Neural progenitor cell (in vitro differentiated cells): ENCODE measurements at regions not wholly inside any gene's neighbourhood (a gene's known extent, or its start where the extent isn't known, plus 50 kb on each side); places are given as distances from the start of the nearest gene placed in this dataset.

Source experiments
- DNase-seq: peaks from one replicate; pipeline ENCODE4 v3.0.0-alpha.2; 2016; ENCODE audit warnings: low spot score
- H2AFZ ChIP-seq: fragments of 200-600 bp; sonication (generic); replicated peaks from 2 replicates; pipeline ENCODE4 v1.6.1; 2016; ENCODE audit warnings: antibody characterized with exemption
- H3F3A ChIP-seq: fragments of 200-600 bp; sonication (generic); 2 replicates; pipeline ENCODE4 v1.6.1; 2016; ENCODE audit warnings: antibody characterized with exemption, low read depth
- H3K27ac ChIP-seq: fragments of 200-600 bp; sonication (generic); 2 replicates; pipeline ENCODE4 v1.5.1; 2016; ENCODE audit warnings: mild to moderate bottlenecking
- H3K27me3 ChIP-seq: fragments of 200-600 bp; sonication (generic); 2 replicates; pipeline ENCODE4 v1.6.1; 2016; ENCODE audit warnings: mild to moderate bottlenecking, moderate library complexity
- H3K36me3 ChIP-seq: fragments of 200-600 bp; sonication (generic); 2 replicates; pipeline ENCODE4 v1.5.1; 2016
- H3K4me1 ChIP-seq: fragments of 200-600 bp; sonication (generic); 2 replicates; pipeline ENCODE4 v1.6.1; 2016; ENCODE audit warnings: mixed run types
- H3K4me2 ChIP-seq: fragments of 200-600 bp; sonication (generic); 2 replicates; pipeline ENCODE4 v1.6.1; 2016
- H3K4me3 ChIP-seq: fragments of 200-600 bp; sonication (generic); 2 replicates; pipeline ENCODE4 v1.5.1; 2016
- H3K79me2 ChIP-seq: fragments of 200-600 bp; sonication (generic); 2 replicates; pipeline ENCODE4 v1.6.1; 2016; ENCODE audit warnings: low read depth
- H3K9ac ChIP-seq: fragments of 200-600 bp; sonication (generic); 2 replicates; pipeline ENCODE4 v1.6.1; 2016
- H3K9me3 ChIP-seq: fragments of 200-600 bp; sonication (generic); 2 replicates; pipeline ENCODE4 v1.5.1; 2016; ENCODE audit warnings: low read depth
- H4K20me1 ChIP-seq: fragments of 200-600 bp; sonication (generic); 2 replicates; pipeline ENCODE4 v1.6.1; 2016; ENCODE audit warnings: low read depth
- H3K27ac Mint-ChIP-seq: 3 replicates; pipeline ENCODE4 v1.8.0; 2021; ENCODE audit warnings: mixed read lengths
- H3K27me3 Mint-ChIP-seq: 2 replicates; pipeline ENCODE4 v1.8.0; 2022; ENCODE audit warnings: low read depth, mild to moderate bottlenecking, inconsistent platforms, moderate library complexity, mixed read lengths; ENCODE audit not compliant: insufficient read depth
- H3K36me3 Mint-ChIP-seq: 3 replicates; pipeline ENCODE4 v1.8.0; 2021; ENCODE audit warnings: mixed read lengths
- H3K4me1 Mint-ChIP-seq: 3 replicates; pipeline ENCODE4 v1.8.0; 2021; ENCODE audit warnings: mixed read lengths
- H3K4me3 Mint-ChIP-seq: 3 replicates; pipeline ENCODE4 v1.8.0; 2021; ENCODE audit warnings: mild to moderate bottlenecking, moderate library complexity, mixed read lengths
- H3K9me3 Mint-ChIP-seq: 3 replicates; pipeline ENCODE4 v1.8.0; 2020; ENCODE audit warnings: mixed read lengths
- EZH2 ChIP-seq: fragments of 200-600 bp; sonication (generic); IDR thresholded peaks from 2 replicates; pipeline ENCODE4 v1.6.1; 2017; ENCODE audit warnings: antibody characterized with exemption, mild to moderate bottlenecking, moderate library complexity
- EZH2phosphoT487 ChIP-seq: fragments of 200-600 bp; sonication (generic); IDR thresholded peaks from 2 replicates; pipeline ENCODE4 v1.6.1; 2017; ENCODE audit warnings: antibody characterized with exemption
- TF ChIP-seq, protein P1 (sequence below): fragments of 200-600 bp; sonication (generic); IDR thresholded peaks from 2 replicates; pipeline ENCODE4 v1.5.1; 2017; ENCODE audit warnings: antibody characterized with exemption, mild to moderate bottlenecking

GRCh38 chr1:229905652-229906051 lies 161.4 kb upstream of the GALNT2 start:
- H3K4me1 ChIP-seq, result no peaks in the 10 kb centered on the region
- DNase-seq, result no peak
- Mint-ChIP-seq H3K36me3 (no peaks in the 10 kb centered on the region), H3K4me3 (no peak overlapping the region), H3K9me3 (peaks cover 3% of the 10 kb centered on the region), H3K27me3 (peaks cover 2% of the 10 kb centered on the region), H3K27ac (no peak overlapping the region), H3K4me1 (no peaks in the 10 kb centered on the region)
- no peak overlapping the region for H3K27ac ChIP-seq
- H3K9me3 ChIP-seq, result no peaks in the 10 kb centered on the region
- TF ChIP-seq EZH2, result no peak
- TF ChIP-seq, protein P1, sequence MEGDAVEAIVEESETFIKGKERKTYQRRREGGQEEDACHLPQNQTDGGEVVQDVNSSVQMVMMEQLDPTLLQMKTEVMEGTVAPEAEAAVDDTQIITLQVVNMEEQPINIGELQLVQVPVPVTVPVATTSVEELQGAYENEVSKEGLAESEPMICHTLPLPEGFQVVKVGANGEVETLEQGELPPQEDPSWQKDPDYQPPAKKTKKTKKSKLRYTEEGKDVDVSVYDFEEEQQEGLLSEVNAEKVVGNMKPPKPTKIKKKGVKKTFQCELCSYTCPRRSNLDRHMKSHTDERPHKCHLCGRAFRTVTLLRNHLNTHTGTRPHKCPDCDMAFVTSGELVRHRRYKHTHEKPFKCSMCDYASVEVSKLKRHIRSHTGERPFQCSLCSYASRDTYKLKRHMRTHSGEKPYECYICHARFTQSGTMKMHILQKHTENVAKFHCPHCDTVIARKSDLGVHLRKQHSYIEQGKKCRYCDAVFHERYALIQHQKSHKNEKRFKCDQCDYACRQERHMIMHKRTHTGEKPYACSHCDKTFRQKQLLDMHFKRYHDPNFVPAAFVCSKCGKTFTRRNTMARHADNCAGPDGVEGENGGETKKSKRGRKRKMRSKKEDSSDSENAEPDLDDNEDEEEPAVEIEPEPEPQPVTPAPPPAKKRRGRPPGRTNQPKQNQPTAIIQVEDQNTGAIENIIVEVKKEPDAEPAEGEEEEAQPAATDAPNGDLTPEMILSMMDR, result no peak
- TF ChIP-seq EZH2phosphoT487, result no peak
- H3K79me2 ChIP-seq, result no peaks in the 10 kb centered on the region
- no peak overlapping the region for H3K9ac ChIP-seq
- H3F3A ChIP-seq, result no peaks in the 10 kb centered on the region
- no peaks in the 10 kb centered on the region for H3K27me3 ChIP-seq
- H4K20me1 ChIP-seq, result no peaks in the 10 kb centered on the region
- H3K4me2 ChIP-seq, result no peak overlapping the region
- H3K4me3 ChIP-seq, result no peak overlapping the region
- H3K36me3 ChIP-seq, result no peaks in the 10 kb centered on the region
- H2AFZ ChIP-seq, result no peak overlapping the region

GRCh38 chr1:229907884-229908638 lies 159.0 kb upstream of the GALNT2 start:
- Histone ChIP-seq H3F3A (no peaks in the 10 kb centered on the region), H3K36me3 (no peaks in the 10 kb centered on the region), H3K79me2 (no peaks in the 10 kb centered on the region), H3K4me1 (no peaks in the 10 kb centered on the region), H3K4me3 (no peak overlapping the region), H3K27me3 (no peaks in the 10 kb centered on the region), H3K9ac (no peak overlapping the region), H4K20me1 (no peaks in the 10 kb centered on the region), H2AFZ (peak overlapping the region; percentile 38), H3K9me3 (no peaks in the 10 kb centered on the region), H3K4me2 (no peak overlapping the region), H3K27ac (no peak overlapping the region)
- TF ChIP-seq EZH2 (no peak), EZH2phosphoT487 (no peak)
- TF ChIP-seq, protein P1, result no peak
- Mint-ChIP-seq H3K27me3 (peaks cover 2% of the 10 kb centered on the region), H3K9me3 (no peaks in the 10 kb centered on the region), H3K4me1 (no peaks in the 10 kb centered on the region), H3K4me3 (no peak overlapping the region), H3K27ac (no peak overlapping the region), H3K36me3 (no peaks in the 10 kb centered on the region)
- DNase-seq, result no peak

GRCh38 chr1:229908689-229909088 lies 158.3 kb upstream of the GALNT2 start:
- no peak overlapping the region for H3K4me3 ChIP-seq
- H3K36me3 ChIP-seq, result no peaks in the 10 kb centered on the region
- H3K27me3 ChIP-seq, result no peaks in the 10 kb centered on the region
- H3K27me3 Mint-ChIP-seq, result peaks cover 2% of the 10 kb centered on the region
- no peaks in the 10 kb centered on the region for H3F3A ChIP-seq
- no peak overlapping the region for H3K27ac ChIP-seq
- H2AFZ ChIP-seq, result peak overlapping the region; percentile 38
- no peak overlapping the region for H3K9ac ChIP-seq
- no peaks in the 10 kb centered on the region for H3K9me3 Mint-ChIP-seq
- H4K20me1 ChIP-seq, result no peaks in the 10 kb centered on the region
- H3K9me3 ChIP-seq, result no peaks in the 10 kb centered on the region
- H3K27ac Mint-ChIP-seq, result no peak overlapping the region
- no peak for DNase-seq
- H3K4me1 ChIP-seq, result no peaks in the 10 kb centered on the region
- no peaks in the 10 kb centered on the region for H3K4me1 Mint-ChIP-seq
- no peak overlapping the region for H3K4me3 Mint-ChIP-seq
- no peak overlapping the region for H3K4me2 ChIP-seq
- no peaks in the 10 kb centered on the region for H3K36me3 Mint-ChIP-seq
- H3K79me2 ChIP-seq, result no peaks in the 10 kb centered on the region
- TF ChIP-seq EZH2 (no peak), EZH2phosphoT487 (no peak)
- TF ChIP-seq, protein P1, result no peak
